Thyroid gland (tissue), 4 donors: ENCODE measurements at regions not wholly inside any gene's neighbourhood (a gene's known extent, or its start where the extent isn't known, plus 50 kb on each side); places are given as distances from the start of the nearest gene placed in this dataset.

Experiments used
- CTCF ChIP-seq, 6 experiments: fragments of 200-600 bp in 3 of 6; fragments of 450-650 bp in 3 of 6; sonication (generic) in 3 of 6; IDR thresholded peaks; one replicate each; pipeline ENCODE4 v1.5.1; 2016 to 2019; ENCODE audit warnings: antibody characterized with exemption in 6 of 6, mild to moderate bottlenecking in 2 of 6, inconsistent platforms in 1 of 6, moderate library complexity in 1 of 6
- POLR2A ChIP-seq, 2 donors: fragments of 450-650 bp; IDR thresholded peaks; one replicate each; pipeline ENCODE4 v1.6.1; 2017; ENCODE audit warnings: antibody characterized with exemption in 2 of 2, mild to moderate bottlenecking in 2 of 2, moderate library complexity in 1 of 2

- TF ChIP-seq CTCF (IDR thresholded peaks at IDR 0.05) (no peak), POLR2A (IDR thresholded peaks at IDR 0.05) (no peak)
Measured at GRCh38 chr5:18944771-18945170, 1043.2 kb downstream of the CDH18 start.
